MCF 10A (cell line): ENCODE measurements at regions not wholly inside any gene's neighbourhood (a gene's known extent, or its start where the extent isn't known, plus 50 kb on each side); places are given as distances from the start of the nearest gene placed in this dataset.
A peak's percentile ranks its signal among the peaks of the same experiment; 100 is the strongest.

Experiments used
- BruUV-seq: library from RNA; stranded (reverse); fragments of 400-500 nt; replicated peaks from 2 replicates; lab custom pipeline; 2021; lab: Mats Ljungman, UMichigan
- CTCF ChIA-PET: fragments of 300-600 bp; sonication (Branson Sonifier 250); formaldehyde crosslinking; extraction: SDS; loops from one replicate; lab custom pipeline; 2021; ENCODE audit warnings: antibody characterized with exemption, inconsistent platforms; lab: Yijun Ruan, JAX
- POLR2A ChIA-PET: fragments of 300-600, 350-650 bp; sonication (Branson Sonifier 250); formaldehyde crosslinking; extraction: SDS; loops from one replicate; lab custom pipeline; 2020; ENCODE audit warnings: antibody characterized with exemption, inconsistent platforms; lab: Yijun Ruan, JAX
- DNase-seq: peaks from one replicate; pipeline ENCODE4 v3.0.0-alpha.2; 2018; ENCODE audit not compliant: unreplicated experiment
- H3K27ac Mint-ChIP-seq: one replicate; pipeline ENCODE4 v1.8.0; 2022; ENCODE audit warnings: mild to moderate bottlenecking, low read depth, mixed read lengths; ENCODE audit not compliant: unreplicated experiment
- H3K27me3 Mint-ChIP-seq: one replicate; pipeline ENCODE4 v1.8.0; 2022; ENCODE audit warnings: mixed read lengths; ENCODE audit not compliant: insufficient read depth, unreplicated experiment
- H3K36me3 Mint-ChIP-seq: one replicate; pipeline ENCODE4 v1.8.0; 2022; ENCODE audit warnings: mild to moderate bottlenecking, moderate library complexity, mixed read lengths; ENCODE audit not compliant: insufficient read depth, unreplicated experiment
- H3K4me1 Mint-ChIP-seq: one replicate; pipeline ENCODE4 v1.8.0; 2022; ENCODE audit warnings: mixed read lengths; ENCODE audit not compliant: insufficient read depth, unreplicated experiment
- H3K4me3 Mint-ChIP-seq: one replicate; pipeline ENCODE4 v1.8.0; 2022; ENCODE audit warnings: mild to moderate bottlenecking, moderate library complexity, mixed read lengths; ENCODE audit not compliant: unreplicated experiment
- H3K9me3 Mint-ChIP-seq: one replicate; pipeline ENCODE4 v1.8.0; 2022; ENCODE audit warnings: mixed read lengths; ENCODE audit not compliant: unreplicated experiment
- intact Hi-C: fragments of 100-400 bp; cut with micrococcal nuclease; formaldehyde crosslinking; loops from 2 replicates; pipeline ENCODE4 v1.14.1; 2022
- TF ChIP-seq, protein P1 (sequence below): fragments of 200-600 bp; IDR thresholded peaks from one replicate; pipeline ENCODE4 v1.8.0; 2022; ENCODE audit warnings: antibody characterized with exemption, mild to moderate bottlenecking; ENCODE audit not compliant: unreplicated experiment

DNA sequence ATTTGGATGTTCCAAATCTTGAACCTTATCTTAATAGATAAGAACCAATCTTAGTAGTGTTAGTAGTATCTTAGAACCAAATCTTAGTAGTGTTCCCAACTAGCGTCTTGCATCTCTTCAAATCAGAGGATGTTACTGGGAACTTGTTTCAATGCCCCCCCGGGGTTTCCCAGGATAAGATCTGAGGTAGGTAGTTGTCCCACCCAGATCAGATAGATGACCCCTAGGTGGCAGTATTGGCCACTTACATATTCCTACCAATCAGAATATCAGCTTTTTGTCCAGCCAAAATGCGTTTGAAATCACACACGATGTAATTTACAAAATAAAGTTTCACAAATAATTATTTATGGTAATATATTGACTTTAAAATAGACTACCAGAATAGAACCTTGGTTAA is 314.8 kb downstream of the MBD2 start:
- H3K36me3 Mint-ChIP-seq: no peaks in the 10 kb centered on the region
- no peak overlapping the region for H3K27ac Mint-ChIP-seq
- H3K4me1 Mint-ChIP-seq: no peaks in the 10 kb centered on the region
- TF ChIP-seq, protein P1, sequence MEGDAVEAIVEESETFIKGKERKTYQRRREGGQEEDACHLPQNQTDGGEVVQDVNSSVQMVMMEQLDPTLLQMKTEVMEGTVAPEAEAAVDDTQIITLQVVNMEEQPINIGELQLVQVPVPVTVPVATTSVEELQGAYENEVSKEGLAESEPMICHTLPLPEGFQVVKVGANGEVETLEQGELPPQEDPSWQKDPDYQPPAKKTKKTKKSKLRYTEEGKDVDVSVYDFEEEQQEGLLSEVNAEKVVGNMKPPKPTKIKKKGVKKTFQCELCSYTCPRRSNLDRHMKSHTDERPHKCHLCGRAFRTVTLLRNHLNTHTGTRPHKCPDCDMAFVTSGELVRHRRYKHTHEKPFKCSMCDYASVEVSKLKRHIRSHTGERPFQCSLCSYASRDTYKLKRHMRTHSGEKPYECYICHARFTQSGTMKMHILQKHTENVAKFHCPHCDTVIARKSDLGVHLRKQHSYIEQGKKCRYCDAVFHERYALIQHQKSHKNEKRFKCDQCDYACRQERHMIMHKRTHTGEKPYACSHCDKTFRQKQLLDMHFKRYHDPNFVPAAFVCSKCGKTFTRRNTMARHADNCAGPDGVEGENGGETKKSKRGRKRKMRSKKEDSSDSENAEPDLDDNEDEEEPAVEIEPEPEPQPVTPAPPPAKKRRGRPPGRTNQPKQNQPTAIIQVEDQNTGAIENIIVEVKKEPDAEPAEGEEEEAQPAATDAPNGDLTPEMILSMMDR: peak; percentile 57
- no peaks in the 10 kb centered on the region for H3K9me3 Mint-ChIP-seq
- intact Hi-C loops: loop anchor here (1.0 to 5.0 kb wide), 3 partner anchors 210 to 363 kb away; no protein-coding TSS in a partner anchor
- ChIA-PET CTCF (interaction anchor here (0.6 to 2.0 kb wide), 4 partner anchors 145 to 458 kb away, joined by 3 to 12 read pairs (median 6); no protein-coding TSS in a partner anchor), POLR2A (no interaction called here)
- peak; percentile 63 for DNase-seq
- no peak overlapping the region for H3K4me3 Mint-ChIP-seq
- peaks cover 11% of the 10 kb centered on the region for H3K27me3 Mint-ChIP-seq
- BruUV-seq: no TSS peak

DNA sequence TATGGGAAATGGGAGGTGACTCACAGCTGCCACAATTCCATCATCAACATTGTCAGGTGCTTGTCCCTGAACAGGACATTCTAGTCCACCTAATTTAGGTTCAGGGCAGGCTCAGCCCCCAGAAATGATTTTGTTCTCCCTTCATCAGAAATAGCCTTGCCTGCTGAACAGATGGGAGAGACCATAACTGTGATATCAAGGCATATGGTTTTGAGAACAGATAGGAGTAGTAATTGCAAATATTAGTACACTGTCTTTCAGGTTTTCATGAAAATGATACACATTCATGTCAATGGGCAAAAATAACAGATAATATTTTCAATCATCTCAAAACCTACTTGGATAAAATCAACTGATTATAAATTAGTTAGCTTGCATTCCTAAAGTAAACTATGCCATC is 316.5 kb downstream of the MBD2 start:
- Mint-ChIP-seq H3K4me3 (no peak overlapping the region), H3K27ac (no peak overlapping the region), H3K9me3 (no peaks in the 10 kb centered on the region), H3K36me3 (no peaks in the 10 kb centered on the region), H3K4me1 (no peaks in the 10 kb centered on the region), H3K27me3 (peaks cover 11% of the 10 kb centered on the region)
- intact Hi-C loops: loop anchor here (5.0 kb wide), 1 partner anchor 364 kb away; no protein-coding TSS in a partner anchor
- DNase-seq: no peak
- POLR2A ChIA-PET: interaction anchor here (1.0 to 1.2 kb wide), 2 partner anchors 133 to 198 kb away, joined by 3 read pairs; no protein-coding TSS in a partner anchor
- TF ChIP-seq, protein P1: no peak
- BruUV-seq: no TSS peak
- CTCF ChIA-PET: interaction anchor here (0.6 to 2.4 kb wide), 6 partner anchors 23 to 331 kb away, joined by 3 to 9 read pairs (median 4); no protein-coding TSS in a partner anchor

DNA sequence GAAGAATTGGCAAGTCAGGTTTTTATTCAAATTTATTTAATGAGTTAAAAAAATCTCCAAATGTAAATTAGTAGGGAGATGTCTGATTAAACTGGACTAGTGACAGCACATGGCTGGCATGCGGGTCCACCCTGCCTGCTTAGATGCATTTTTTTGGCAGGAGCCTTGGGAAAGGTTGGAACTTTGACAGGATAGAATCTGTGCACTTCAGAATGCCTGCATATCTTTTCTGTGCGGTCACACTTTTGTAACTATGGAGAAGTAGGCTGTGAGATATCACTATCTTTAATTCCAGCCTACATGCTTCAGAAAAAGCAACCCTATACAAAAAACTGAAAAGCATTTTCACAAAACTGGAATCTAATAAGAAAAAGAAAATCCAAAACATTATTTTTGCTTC is 317.8 kb downstream of the MBD2 start:
- H3K9me3 Mint-ChIP-seq: no peaks in the 10 kb centered on the region
- no TSS peak for BruUV-seq

More for the DNA sequence above, 317.8 kb downstream of the MBD2 start:
- POLR2A ChIA-PET: no interaction called here
- Mint-ChIP-seq H3K27me3 (peaks cover 11% of the 10 kb centered on the region), H3K4me1 (no peaks in the 10 kb centered on the region), H3K27ac (no peak overlapping the region), H3K36me3 (peaks cover 6% of the 10 kb centered on the region), H3K4me3 (no peak overlapping the region)
- CTCF ChIA-PET: interaction anchor here (0.7 to 2.4 kb wide), 2 partner anchors 98 to 213 kb away, joined by 3 to 9 read pairs; no protein-coding TSS in a partner anchor
- intact Hi-C loops: loop anchor here (5.0 kb wide), 1 partner anchor 366 kb away; no protein-coding TSS in a partner anchor
- TF ChIP-seq, protein P1: no peak
- DNase-seq: no peak
